H9 (cell line): ENCODE measurements at regions not wholly inside any gene's neighbourhood (a gene's known extent, or its start where the extent isn't known, plus 50 kb on each side); places are given as distances from the start of the nearest gene placed in this dataset.

Experiments used
- DNase-seq: peaks from one replicate; pipeline ENCODE4 v3.0.0-alpha.2; 2017
- H2AFZ ChIP-seq: one replicate; pipeline ENCODE4 v1.6.1; 2013; ENCODE audit warnings: mild to moderate bottlenecking, low read length, control low read depth, moderate library complexity
- H2AK5ac ChIP-seq: 2 replicates; pipeline ENCODE4 v1.6.1; 2013; ENCODE audit warnings: low read length, control low read depth, mixed read lengths; ENCODE audit not compliant: insufficient read length
- H2BK120ac ChIP-seq: one replicate; pipeline ENCODE4 v1.6.1; 2013; ENCODE audit warnings: low read depth, mild to moderate bottlenecking, low read length, control low read depth, inconsistent platforms; ENCODE audit not compliant: poor library complexity, severe bottlenecking
- H2BK12ac ChIP-seq: 2 replicates; pipeline ENCODE4 v1.6.1; 2013; ENCODE audit warnings: low read length, control low read depth, mixed read lengths, low read depth; ENCODE audit not compliant: insufficient read length
- H2BK15ac ChIP-seq: 2 replicates; pipeline ENCODE4 v1.6.1; 2013; ENCODE audit warnings: low read depth, low read length, control low read depth
- H2BK20ac ChIP-seq: one replicate; pipeline ENCODE4 v1.6.1; 2013; ENCODE audit warnings: low read depth, mild to moderate bottlenecking, low read length, control low read depth, inconsistent platforms; ENCODE audit not compliant: poor library complexity, severe bottlenecking
- H2BK5ac ChIP-seq: 2 replicates; pipeline ENCODE4 v1.6.1; 2013; ENCODE audit warnings: low read length, control low read depth, mixed read lengths; ENCODE audit not compliant: insufficient read length
- H3K14ac ChIP-seq: 2 replicates; pipeline ENCODE4 v1.6.1; 2013; ENCODE audit warnings: low read length, control low read depth; ENCODE audit not compliant: insufficient read depth
- H3K18ac ChIP-seq: 2 replicates; pipeline ENCODE4 v1.6.1; 2013; ENCODE audit warnings: low read depth, mild to moderate bottlenecking, mixed read lengths, low read length, control low read depth; ENCODE audit not compliant: insufficient read length
- H3K23ac ChIP-seq: 2 replicates; pipeline ENCODE4 v1.6.1; 2013; ENCODE audit warnings: low read length, control low read depth, mixed read lengths, low read depth; ENCODE audit not compliant: insufficient read length
- H3K23me2 ChIP-seq: 2 replicates; pipeline ENCODE4 v1.6.1; 2013; ENCODE audit warnings: low read depth, mild to moderate bottlenecking, mixed read lengths, low read length, control low read depth; ENCODE audit not compliant: insufficient read length, poor library complexity, severe bottlenecking
- H3K27ac ChIP-seq: 2 replicates; pipeline ENCODE4 v1.5.1; 2013; ENCODE audit warnings: low read length, control low read depth, mixed read lengths, low read depth; ENCODE audit not compliant: insufficient read length
- H3K27me3 ChIP-seq: 2 replicates; pipeline ENCODE4 v1.6.1; 2013; ENCODE audit warnings: low read length, control low read depth, inconsistent platforms; ENCODE audit not compliant: insufficient read depth
- H3K4ac ChIP-seq: 2 replicates; pipeline ENCODE4 v1.6.1; 2013; ENCODE audit warnings: low read depth, mild to moderate bottlenecking, control low read depth, inconsistent platforms, low read length, moderate library complexity
- H3K4me1 ChIP-seq: 2 replicates; pipeline ENCODE4 v1.6.1; 2013; ENCODE audit warnings: low read length, control low read depth, inconsistent platforms; ENCODE audit not compliant: insufficient read depth
- H3K4me2 ChIP-seq: 2 replicates; pipeline ENCODE4 v1.6.1; 2013; ENCODE audit warnings: low read length, control low read depth, mixed read lengths; ENCODE audit not compliant: insufficient read length, insufficient read depth
- H3K56ac ChIP-seq: 2 replicates; pipeline ENCODE4 v1.6.1; 2013; ENCODE audit warnings: low read depth, mild to moderate bottlenecking, mixed read lengths, low read length, control low read depth; ENCODE audit not compliant: insufficient read length
- H3K79me1 ChIP-seq: 2 replicates; pipeline ENCODE4 v1.6.1; 2013; ENCODE audit warnings: low read depth, mild to moderate bottlenecking, moderate library complexity, low read length, control low read depth, inconsistent platforms; ENCODE audit not compliant: insufficient read depth, poor library complexity, severe bottlenecking
- H3K79me2 ChIP-seq: 2 replicates; pipeline ENCODE4 v1.6.1; 2013; ENCODE audit warnings: low read length, control low read depth, inconsistent platforms; ENCODE audit not compliant: insufficient read depth
- H3K9ac ChIP-seq: 2 replicates; pipeline ENCODE4 v1.6.1; 2013; ENCODE audit warnings: low read length, control low read depth, mixed read lengths; ENCODE audit not compliant: insufficient read length; ENCODE audit errors: extremely low read depth
- H3K9me3 ChIP-seq: one replicate; pipeline ENCODE4 v1.6.1; 2013; ENCODE audit warnings: low read depth, low read length, inconsistent platforms; ENCODE audit not compliant: control insufficient read depth
- H3T11ph ChIP-seq: one replicate; pipeline ENCODE4 v1.6.1; 2013; ENCODE audit warnings: mild to moderate bottlenecking, low read length, control low read depth, inconsistent platforms
- H4K20me1 ChIP-seq: one replicate; pipeline ENCODE4 v1.6.1; 2013; ENCODE audit not compliant: control insufficient read depth, insufficient read length, insufficient read depth
- H4K5ac ChIP-seq: 2 replicates; pipeline ENCODE4 v1.6.1; 2013; ENCODE audit warnings: low read depth, mild to moderate bottlenecking, mixed read lengths, low read length, control low read depth; ENCODE audit not compliant: insufficient read length
- H4K8ac ChIP-seq: replicated peaks from 2 replicates; pipeline ENCODE4 v1.6.1; 2013; ENCODE audit warnings: low read length, control low read depth, mixed read lengths, low read depth; ENCODE audit not compliant: insufficient read length
- H4K91ac ChIP-seq: 2 replicates; pipeline ENCODE4 v1.6.1; 2013; ENCODE audit warnings: low read depth, mild to moderate bottlenecking, moderate library complexity, mixed read lengths, low read length, control low read depth; ENCODE audit not compliant: insufficient read length
- H3K27ac Mint-ChIP-seq, 3 experiments: 2 replicates in 2 of 3; 3 replicates in 1 of 3; pipeline ENCODE4 v1.8.0; 2020 to 2021; ENCODE audit warnings: mixed read lengths in 3 of 3, mild to moderate bottlenecking in 1 of 3, moderate library complexity in 1 of 3
- H3K27me3 Mint-ChIP-seq: 2 replicates; pipeline ENCODE4 v1.8.0; 2021; ENCODE audit warnings: low read depth, mild to moderate bottlenecking, moderate library complexity, mixed read lengths
- H3K36me3 Mint-ChIP-seq, 3 experiments: 2 replicates in 2 of 3; 3 replicates in 1 of 3; pipeline ENCODE4 v1.8.0; 2020 to 2021; ENCODE audit warnings: low read depth in 3 of 3, mixed read lengths in 3 of 3; ENCODE audit not compliant: insufficient read depth in 1 of 3
- H3K4me1 Mint-ChIP-seq, 2 experiments: 2 replicates each; pipeline ENCODE4 v1.8.0; 2020; ENCODE audit warnings: mixed read lengths in 2 of 2
- H3K4me3 Mint-ChIP-seq, 2 experiments: 2 replicates in 1 of 2; 3 replicates in 1 of 2; pipeline ENCODE4 v1.8.0; 2020 to 2021; ENCODE audit warnings: mild to moderate bottlenecking in 2 of 2, mixed read lengths in 2 of 2, moderate library complexity in 1 of 2
- H3K9me3 Mint-ChIP-seq, 2 experiments: 2 replicates in 1 of 2; 3 replicates in 1 of 2; pipeline ENCODE4 v1.8.0; 2020; ENCODE audit warnings: mild to moderate bottlenecking in 2 of 2, mixed read lengths in 2 of 2, moderate library complexity in 1 of 2
- WGBS: extraction: QIAGEN DNeasy Blood & Tissue Kit; methylation state at CpG from one replicate; pipeline ENCODE4 v1.1.7; 2013; ENCODE audit warnings: missing lambda C conversion rate, low lambda C conversion rate, mixed read lengths; ENCODE audit not compliant: insufficient read length; ENCODE audit errors: extremely low coverage; 5-methylcytosine and 5-hydroxymethylcytosine counted together
- TF ChIP-seq, protein P1 (sequence below): fragments of 200-600 bp; sonication (generic); conservative IDR thresholded peaks from 3 replicates; pipeline ENCODE4 v1.8.0; 2021; ENCODE audit warnings: antibody characterized with exemption, mild to moderate bottlenecking

DNA sequence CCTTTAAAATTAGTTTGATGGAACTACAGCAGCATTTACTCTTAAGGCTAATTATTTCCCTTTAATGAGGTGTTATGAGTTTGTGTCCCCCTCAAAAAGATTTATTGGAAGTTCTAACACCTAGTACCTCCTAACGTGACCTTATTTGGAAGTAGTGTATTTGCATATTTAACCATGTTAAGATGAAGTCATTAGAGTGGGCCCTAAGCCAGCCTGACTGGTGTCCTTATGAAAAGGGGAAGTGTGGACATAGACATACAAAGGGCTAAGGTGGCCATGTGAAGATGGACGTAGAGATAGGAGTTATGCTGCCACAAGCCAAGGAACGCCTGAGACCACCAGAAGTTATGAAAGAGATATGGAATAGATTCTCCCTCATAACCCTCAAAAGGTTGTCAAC, 985.4 kb upstream of the INTU start:
- Mint-ChIP-seq H3K36me3 (no peaks in the 10 kb centered on the region), H3K27ac (no peak overlapping the region)

More for the DNA sequence above, 985.4 kb upstream of the INTU start:
- no peaks in the 10 kb centered on the region for H3K9me3 ChIP-seq
- TF ChIP-seq, protein P1, sequence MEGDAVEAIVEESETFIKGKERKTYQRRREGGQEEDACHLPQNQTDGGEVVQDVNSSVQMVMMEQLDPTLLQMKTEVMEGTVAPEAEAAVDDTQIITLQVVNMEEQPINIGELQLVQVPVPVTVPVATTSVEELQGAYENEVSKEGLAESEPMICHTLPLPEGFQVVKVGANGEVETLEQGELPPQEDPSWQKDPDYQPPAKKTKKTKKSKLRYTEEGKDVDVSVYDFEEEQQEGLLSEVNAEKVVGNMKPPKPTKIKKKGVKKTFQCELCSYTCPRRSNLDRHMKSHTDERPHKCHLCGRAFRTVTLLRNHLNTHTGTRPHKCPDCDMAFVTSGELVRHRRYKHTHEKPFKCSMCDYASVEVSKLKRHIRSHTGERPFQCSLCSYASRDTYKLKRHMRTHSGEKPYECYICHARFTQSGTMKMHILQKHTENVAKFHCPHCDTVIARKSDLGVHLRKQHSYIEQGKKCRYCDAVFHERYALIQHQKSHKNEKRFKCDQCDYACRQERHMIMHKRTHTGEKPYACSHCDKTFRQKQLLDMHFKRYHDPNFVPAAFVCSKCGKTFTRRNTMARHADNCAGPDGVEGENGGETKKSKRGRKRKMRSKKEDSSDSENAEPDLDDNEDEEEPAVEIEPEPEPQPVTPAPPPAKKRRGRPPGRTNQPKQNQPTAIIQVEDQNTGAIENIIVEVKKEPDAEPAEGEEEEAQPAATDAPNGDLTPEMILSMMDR: no peak
- no peak overlapping the region for H3K14ac ChIP-seq
- H3K27me3 ChIP-seq: no peaks in the 10 kb centered on the region
- no peak overlapping the region for H3K23ac ChIP-seq
- H3K4ac ChIP-seq: no peak overlapping the region
- H2BK20ac ChIP-seq: no peak overlapping the region
- no peak overlapping the region for H2AFZ ChIP-seq
- no peaks in the 10 kb centered on the region for H4K20me1 ChIP-seq
- no peak overlapping the region for H3K56ac ChIP-seq
- H3K27ac ChIP-seq: no peak overlapping the region
- H2BK120ac ChIP-seq: no peak overlapping the region
- no peaks in the 10 kb centered on the region for H3K79me2 ChIP-seq
- H3K79me1 ChIP-seq: no peaks in the 10 kb centered on the region
- H4K91ac ChIP-seq: no peak overlapping the region
- H2BK5ac ChIP-seq: no peak overlapping the region
- Mint-ChIP-seq H3K9me3 (no peaks in the 10 kb centered on the region), H3K4me1 (no peaks in the 10 kb centered on the region), H3K4me3 (no peak overlapping the region), H3K27me3 (no peaks in the 10 kb centered on the region)
- no peak overlapping the region for H2BK15ac ChIP-seq
- H3K23me2 ChIP-seq: no peaks in the 10 kb centered on the region
- H2BK12ac ChIP-seq: no peak overlapping the region
- no peak overlapping the region for H3K9ac ChIP-seq
- DNase-seq: no peak
- WGBS: no CpG with 5 or more reads among the region's 3 CpGs
- no peak overlapping the region for H2AK5ac ChIP-seq
- H4K8ac ChIP-seq: no peak overlapping the region
- no peak overlapping the region for H3K18ac ChIP-seq
- no peak overlapping the region for H4K5ac ChIP-seq
- no peak overlapping the region for H3T11ph ChIP-seq
- no peak overlapping the region for H3K4me2 ChIP-seq
- no peaks in the 10 kb centered on the region for H3K4me1 ChIP-seq
